ENCODE measurements at regions not wholly inside any gene's neighbourhood (a gene's known extent, or its start where the extent isn't known, plus 50 kb on each side); places are given as distances from the start of the nearest gene placed in this dataset.
A peak's percentile ranks its signal among the peaks of the same experiment; 100 is the strongest.
"Not testable (repeated sequence)": the region's sequence is repeated elsewhere in the genome, so short reads cannot be mapped to it uniquely, and the experiment has no call there.

DNA sequence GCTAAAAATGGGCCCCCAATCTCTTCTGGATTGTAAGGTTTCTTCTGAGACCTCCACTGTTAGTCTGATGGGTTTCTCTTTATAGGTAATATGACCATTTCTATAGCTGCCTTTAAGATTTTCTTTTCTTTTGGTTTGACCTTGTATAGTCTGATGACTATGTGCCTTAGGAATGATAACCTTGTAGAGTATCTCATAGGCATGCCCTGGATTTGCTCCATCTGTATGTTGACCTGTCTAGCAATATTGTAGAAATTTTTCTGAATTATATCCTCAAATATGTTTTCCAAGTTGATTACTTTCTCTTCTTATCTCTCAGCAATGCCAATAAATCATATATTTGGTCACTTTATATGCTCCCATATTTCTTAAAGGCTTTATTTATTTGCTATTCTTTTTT lies 1403.8 kb upstream of the GOT2 start:
- DNase-seq (ENCODE audit: low spot score): no peak

DNA sequence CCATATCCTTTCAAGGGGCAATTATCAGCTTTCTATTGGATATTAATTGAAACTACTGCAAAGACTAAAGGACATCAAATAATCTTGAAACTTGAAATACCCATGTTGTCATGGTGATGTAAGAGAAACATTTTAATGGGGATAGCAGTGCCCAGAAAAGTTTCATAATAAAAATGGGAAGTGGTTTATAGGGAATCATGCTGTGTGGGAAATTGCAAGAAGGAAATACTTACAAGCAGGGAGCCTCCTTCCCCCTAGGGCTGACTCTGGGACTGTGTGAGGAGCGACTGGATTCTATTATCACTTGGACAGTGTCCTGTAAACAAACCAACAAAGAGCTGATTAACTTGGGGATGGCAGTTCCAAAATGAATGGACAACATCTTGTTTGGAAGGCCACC lies 1393.1 kb upstream of the GOT2 start:
- DNase-seq (ENCODE audit: low spot score): no peak

DNA sequence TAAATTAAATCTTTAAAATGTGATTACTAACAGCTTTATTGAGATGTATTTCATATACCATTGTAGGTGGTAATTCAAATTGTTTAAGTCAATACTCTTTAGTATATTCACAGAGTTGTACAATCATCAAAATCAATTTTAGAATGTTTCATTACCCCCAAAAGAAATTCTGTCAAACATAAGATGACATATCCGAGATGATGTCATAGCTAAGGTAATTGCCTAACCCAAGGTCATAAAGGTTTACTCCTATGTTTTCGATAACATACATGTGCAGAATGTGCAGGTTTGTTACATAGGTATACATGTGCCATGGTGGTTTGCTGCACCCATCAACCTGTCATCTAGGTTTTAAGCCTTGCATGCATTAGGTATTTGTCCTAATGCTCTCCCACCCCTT lies 1392.0 kb upstream of the GOT2 start:
- DNase-seq (ENCODE audit: low spot score): not testable (repeated sequence)

DNA sequence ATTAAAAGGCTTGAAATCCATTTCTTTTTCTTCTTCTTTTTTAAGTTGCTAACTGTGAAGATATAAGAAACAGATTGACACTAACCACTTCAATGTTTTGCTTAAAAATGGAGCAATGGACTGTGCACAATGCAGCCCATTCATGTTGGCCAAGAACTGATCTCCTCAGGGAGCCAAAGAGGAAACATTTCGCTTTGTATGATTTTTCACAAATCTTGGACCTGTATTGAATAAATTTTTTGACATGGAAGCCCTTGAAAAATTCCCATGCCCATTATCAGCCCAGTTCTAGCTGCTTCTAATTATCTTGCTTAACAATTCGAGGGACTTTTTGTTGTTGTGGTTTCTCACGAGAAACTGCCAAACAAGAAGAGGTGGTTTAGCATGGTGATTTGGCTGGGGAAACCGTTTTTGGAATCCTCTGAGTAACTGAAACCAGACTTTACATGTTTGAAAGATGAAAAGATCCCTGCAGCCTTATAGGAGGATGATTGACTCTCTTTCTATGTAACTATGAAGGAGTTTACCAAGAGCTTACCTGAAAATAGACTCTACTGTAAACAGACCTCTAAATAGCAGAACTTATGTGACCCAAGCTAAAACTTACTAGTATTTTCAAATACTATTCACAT lies 1389.4 kb upstream of the GOT2 start:
- DNase-seq (ENCODE audit: low spot score): no peak

DNA sequence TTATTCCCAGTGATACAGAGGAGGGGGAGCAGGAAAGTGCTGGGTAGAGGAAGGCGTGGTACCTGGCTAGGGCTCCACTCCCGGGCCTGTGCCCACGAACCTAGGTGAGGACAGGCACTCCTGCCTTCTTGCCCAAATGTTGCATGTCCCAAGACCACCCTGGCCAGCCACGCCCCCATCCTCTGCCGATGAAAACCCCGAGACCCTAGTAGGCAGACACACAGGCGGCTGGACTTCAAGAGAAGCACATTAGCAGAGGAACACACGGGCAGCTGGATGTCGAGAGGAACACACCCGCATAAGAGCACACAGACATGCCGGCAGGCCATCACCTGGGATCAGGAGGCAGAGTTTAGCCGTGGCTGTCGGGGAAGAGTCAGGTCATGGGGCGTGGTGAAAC lies 1386.5 kb upstream of the GOT2 start:
- DNase-seq (ENCODE audit: low spot score): no peak

DNA sequence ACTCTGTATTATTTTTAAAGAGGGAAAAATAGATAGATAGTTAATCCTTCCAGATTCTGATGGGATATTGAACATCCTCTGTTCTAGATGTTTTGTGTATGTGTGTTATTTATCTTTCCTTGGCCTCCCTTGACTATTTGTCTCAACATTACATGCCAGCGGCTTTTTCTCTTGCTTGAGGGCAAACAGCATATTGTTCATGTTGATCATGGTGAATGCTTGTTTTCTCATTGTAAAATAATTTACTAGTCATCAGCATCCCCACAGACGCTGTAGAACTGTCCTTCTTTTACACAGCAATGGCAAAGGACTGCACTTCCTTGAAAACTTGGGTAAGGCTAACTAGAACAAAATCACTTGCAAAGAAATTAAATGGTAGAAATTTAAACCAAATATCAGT lies 1376.4 kb upstream of the GOT2 start:
- DNase-seq (ENCODE audit: low spot score): no peak

DNA sequence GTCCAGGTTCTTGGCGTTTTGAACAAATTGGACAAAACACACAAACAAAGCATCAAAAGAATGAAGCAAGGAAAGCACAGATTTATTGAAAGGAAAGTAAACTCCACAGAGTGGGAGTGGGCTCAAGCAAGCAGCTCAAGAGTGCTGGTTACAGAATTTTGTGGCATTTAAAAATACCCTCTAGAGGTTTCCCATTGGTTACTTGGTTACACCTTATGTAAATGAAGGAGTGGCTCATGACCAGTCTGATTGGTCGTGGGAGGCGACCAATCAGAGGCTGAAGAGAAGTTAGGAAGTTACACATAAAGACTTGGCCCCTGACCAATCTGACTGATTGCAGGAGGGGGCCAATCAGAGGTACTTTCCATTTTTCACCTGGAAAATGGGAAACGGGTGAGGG lies 1373.8 kb upstream of the GOT2 start:
- no peak for DNase-seq (ENCODE audit: low spot score)

DNA sequence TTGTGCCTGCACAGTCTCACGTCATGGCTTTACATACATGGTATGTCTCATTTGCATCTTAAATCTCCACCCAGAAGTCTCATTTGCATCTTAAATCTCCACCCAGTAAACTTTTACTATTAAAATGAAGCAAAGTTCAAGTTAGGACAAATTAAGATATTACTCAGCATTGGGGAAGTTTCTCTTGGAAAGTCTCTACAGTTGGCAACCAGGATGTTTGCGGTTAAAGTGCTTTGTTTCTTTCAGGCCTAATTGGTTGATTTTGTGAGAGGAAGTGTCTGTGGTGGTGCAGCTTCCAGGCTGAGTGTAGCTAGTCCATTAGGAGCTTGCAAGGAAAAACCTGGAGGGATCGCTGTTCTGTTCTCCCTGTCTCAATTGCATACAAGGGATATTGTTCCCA lies 1373.3 kb upstream of the GOT2 start:
- no peak for DNase-seq (ENCODE audit: low spot score)

DNA sequence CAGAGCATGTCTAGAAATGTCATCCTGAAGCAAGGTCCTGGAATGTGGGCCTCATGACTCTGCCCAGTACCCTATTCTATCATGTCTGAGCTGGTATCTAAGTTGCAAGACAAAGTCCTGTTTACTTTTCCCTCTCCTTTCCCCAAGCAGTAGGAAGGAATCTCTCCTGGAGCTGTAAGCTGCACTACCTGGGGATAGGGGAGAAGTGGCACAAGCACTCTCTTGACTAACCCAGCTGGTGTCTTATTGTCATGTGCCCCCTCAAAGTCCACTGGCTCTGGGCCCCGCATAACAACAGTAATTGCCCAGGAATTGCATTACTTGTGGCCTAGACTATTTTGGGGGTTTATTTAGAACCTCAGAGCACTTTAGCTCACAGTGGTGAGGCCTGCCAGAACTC lies 1366.3 kb upstream of the GOT2 start:
- DNase-seq (ENCODE audit: low spot score): no peak

DNA sequence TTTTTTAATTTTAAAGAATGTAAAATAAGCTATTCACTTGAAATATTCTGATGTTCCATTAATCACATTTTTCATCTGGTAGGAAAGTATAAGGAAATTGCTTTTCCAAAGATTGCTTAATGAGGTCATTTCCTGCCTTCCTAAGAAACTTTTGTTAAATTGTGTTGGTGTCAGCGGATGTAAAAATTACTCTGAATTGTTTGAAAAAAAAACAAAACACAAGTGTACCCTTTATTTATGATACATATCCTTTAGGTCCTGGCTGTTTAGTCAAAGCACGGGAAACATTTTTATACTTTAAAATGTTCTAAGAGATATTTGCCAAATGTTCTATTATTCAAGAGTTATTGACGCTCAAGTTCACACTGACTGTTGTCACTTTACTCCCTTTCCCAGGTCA lies 1357.4 kb upstream of the GOT2 start:
- no peak for DNase-seq (ENCODE audit: low spot score)

DNA sequence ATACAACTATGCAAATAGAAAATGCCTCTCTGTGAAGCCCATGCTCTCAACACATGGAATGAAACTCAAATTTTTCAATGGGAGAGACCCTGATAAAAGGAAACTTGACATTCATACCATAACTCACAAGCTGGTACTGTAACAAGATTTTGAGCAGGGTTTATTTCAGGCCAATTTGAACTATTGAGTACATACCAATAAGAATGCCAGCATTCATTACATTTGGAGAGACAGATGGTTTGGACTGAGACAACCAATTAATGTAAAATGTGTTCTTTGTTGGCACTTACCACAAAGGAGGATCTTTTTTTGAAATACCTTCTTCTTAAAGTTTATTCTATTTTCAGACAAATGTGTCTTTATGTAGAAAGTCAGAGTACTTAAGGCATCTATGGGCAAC lies 1357.0 kb upstream of the GOT2 start:
- DNase-seq (ENCODE audit: low spot score): no peak

DNA sequence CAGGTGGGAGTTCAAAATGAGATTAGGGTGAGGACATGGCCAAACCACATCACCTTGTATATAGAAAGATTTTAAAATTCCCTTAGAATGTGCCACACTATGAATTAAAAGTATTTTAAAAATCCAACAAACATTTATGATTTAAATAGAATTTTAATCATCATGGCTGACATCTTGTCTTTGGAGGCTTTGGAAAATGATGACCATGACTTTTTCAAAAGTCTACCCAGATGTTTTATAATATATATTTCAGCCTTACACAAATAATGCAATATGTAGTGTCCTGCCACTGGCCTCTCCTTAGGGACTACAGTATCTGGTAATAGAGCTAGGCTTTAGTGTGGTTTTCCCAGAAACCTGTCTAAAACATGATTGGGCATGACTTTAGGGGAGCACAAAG lies 1353.4 kb upstream of the GOT2 start:
- DNase-seq (ENCODE audit: low spot score): no peak

DNA sequence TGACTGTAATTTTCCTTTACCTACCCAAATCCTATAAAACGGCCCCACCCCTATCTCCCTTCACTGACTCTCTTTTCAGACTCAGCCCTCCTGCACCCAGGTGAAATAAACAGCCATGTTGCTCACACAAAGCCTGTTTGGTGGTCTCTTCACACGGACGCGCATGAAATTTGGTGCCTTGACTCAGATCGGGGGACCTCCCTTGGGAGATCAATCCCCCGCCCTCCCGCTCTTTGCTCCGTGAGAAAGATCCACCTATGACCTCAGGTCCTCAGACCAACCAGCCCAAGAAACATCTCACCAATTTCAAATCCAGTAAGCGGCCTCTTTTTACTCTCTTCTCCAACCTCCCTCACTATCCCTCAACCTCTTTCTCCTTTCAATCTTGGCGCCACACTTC lies 1344.7 kb upstream of the GOT2 start:
- not testable (repeated sequence) for DNase-seq (ENCODE audit: low spot score)

DNA sequence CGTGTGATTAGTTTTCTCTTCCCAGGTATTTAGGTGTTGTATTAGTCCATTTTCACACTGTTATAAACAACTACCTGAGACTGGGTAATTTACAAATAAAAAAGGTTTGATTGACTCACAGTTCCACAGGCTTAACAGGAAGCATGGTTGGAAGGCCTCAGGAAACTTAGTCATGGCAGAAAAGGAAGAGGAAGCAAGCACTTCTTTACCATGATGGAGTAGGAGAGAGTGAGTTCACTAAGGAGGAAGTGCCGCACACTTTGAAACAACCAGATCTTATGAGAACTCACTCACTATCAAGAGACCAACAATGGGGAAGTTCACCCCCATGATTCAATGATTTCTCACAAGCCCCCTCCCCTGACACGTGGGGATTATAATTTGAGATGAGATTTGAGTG lies 1343.7 kb upstream of the GOT2 start:
- DNase-seq (ENCODE audit: low spot score): no peak

DNA sequence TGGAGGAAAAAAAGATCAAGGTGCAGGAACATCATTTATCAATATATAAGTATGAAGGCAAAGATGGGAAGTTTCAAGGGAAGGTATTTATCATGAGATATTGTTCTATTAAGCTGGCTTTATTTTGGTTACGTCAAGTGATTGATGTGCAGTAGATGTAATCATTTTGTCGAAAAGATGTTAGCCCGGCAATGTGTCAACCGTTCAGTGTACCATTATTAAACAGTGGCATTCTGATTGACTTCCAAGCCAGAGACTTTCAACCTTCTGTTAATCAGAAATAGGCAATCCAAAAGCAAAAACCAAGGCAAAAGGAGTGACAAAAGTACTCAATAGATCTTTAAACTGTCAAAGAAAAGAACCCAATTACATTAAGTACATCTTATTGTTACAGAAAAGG lies 1340.3 kb upstream of the GOT2 start:
- DNase-seq (ENCODE audit: low spot score): no peak

DNA sequence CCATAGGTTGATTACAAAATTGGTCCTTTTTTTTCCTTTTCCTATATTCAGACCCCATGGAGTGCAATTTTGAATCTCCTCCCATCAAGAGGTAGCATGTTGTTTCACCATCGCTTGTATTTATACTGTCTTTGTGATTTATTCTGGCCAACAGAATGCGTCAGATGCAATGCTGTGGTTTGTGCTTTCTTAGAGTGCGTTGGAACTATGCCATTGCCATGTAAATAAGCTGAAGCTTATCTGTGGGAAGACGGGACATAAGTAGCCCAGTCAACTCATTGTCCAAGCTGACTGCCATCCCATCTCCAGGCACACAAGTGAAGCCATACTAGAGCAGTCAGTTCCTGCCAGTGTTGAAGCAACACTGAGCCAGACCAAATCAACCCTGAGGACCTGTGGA lies 1339.3 kb upstream of the GOT2 start:
- DNase-seq (ENCODE audit: low spot score): no peak

DNA sequence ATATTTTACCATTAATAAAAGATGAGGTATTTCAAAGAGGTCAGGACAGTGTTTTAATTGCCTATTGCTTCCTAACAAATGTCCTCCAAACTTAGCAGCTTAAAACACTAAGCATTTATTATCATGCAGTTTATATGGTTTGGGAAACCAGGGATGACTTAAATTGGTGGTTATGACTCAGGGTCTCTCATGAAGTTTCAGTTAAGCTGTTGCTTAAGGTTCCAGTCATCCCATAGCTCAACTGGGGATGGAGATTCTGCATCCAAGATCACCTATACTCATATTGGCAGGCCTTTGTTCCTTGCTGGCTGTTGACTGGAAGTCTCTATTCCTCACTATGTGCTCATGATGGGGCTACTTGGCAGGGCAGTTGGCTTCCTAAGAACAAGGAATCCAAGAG lies 1329.9 kb upstream of the GOT2 start:
- DNase-seq (ENCODE audit: low spot score): no peak

DNA sequence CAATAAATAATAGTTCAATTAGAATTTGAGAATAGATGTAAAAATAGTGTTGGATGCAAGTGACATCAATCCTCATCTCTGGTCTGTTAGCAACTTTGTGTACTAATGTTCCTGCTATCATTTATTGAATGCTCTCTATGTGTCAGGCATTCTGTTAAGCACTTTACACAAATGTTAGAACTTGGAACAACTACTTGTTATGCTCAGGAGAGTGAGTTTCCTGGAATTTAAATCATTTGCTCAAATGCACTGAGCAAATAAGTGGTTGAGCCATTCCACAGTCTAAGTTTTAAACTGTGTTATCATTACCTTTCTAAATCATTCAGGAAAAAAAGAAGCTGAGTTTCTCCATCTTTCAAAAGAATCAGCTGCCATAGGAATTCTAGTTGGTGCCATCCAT lies 1327.3 kb upstream of the GOT2 start:
- DNase-seq (ENCODE audit: low spot score): no peak

DNA sequence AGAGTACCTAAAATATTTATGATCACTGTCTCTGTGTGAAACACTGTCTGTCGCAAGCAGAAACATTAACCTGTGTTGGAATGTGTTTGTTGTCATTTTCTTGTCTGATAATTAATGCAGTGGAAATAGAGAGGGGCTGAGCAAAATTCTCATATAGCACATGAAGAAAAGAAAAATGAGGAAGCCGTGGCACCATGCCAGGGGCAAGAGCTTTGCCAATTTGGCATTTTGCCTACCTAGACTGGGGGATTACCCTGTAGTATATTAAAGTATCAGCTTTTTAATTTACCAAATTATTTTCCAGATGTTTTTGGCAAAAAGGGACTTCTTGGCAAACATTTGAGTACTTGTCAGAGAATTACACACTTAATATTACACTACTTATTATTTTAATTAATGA lies 1326.6 kb upstream of the GOT2 start:
- peak; percentile 18 for DNase-seq (ENCODE audit: low spot score)

DNA sequence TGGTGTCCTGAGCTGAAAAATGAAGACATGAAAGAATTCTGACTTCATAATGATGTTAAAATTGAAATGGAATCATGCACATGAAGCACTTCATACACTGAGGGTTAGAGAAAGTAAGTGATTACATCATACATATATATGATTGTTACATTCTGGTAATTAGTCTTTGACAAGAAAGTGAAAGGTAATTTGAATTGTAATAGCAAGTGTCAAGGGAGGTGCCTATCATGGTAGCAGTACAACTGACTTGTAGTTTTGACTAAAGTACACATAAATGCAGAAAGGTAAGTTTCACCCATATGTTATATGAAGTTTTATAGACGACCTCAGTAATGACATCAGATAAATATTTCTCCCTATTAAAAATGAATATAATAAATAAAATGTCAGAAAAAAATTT lies 1325.0 kb upstream of the GOT2 start:
- no peak for DNase-seq (ENCODE audit: low spot score)

DNA sequence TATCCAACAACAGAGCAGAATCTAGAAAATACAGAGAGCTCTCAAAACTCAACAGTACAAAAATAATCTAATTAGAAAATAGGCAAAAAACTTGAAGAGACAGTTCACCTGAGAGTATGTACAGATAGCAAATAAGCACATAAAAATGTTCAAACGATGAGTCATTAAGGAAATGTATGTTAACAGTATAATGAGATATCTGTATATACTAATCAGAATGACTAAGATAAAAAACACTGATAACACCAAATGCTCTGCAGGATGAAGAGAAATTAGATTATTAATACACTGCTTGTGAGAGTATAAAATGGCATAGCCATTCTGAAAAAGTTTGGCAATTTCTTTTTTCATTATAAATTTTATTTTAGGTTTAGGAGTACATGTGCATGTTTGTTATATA lies 1307.6 kb upstream of the GOT2 start:
- DNase-seq (ENCODE audit: low spot score): no peak

DNA sequence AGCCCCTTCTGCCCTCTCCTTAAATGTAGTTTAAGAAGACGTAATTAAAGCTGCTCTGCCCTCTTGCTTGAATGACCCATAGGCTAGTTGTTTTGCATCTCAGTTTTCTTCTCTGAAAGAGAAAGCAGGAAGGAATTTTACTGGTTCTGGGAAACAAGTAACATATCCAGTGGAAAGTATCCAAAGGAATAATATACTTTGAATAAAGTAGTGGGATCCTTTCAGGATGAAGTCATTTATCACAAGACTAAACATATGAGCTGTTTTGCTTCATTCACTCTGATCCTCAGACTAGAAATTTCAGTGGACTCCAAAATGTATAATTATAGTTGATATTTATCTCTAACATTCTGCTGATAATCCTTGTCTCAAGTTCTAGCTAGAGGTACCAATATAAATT lies 1297.6 kb upstream of the GOT2 start:
- DNase-seq (ENCODE audit: low spot score): no peak

DNA sequence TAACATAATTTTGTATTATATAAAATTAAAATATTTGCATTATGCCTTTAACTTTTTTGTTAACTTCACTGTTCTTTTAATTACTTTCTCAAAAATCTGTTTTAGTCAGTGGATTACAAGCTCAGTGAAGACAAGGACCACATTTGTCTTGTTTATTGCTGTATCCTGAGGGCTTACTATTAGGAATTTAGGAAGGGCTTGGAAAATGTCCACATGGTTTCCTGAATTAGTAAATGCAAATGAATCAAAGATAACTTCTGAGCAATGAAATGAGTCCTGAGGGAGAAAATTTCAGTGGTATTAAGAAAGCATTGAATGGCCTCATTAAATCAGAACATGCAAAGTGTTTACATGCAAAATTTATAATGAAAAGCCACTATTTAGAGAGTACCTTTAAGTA lies 1293.2 kb upstream of the GOT2 start:
- no peak for DNase-seq (ENCODE audit: low spot score)

DNA sequence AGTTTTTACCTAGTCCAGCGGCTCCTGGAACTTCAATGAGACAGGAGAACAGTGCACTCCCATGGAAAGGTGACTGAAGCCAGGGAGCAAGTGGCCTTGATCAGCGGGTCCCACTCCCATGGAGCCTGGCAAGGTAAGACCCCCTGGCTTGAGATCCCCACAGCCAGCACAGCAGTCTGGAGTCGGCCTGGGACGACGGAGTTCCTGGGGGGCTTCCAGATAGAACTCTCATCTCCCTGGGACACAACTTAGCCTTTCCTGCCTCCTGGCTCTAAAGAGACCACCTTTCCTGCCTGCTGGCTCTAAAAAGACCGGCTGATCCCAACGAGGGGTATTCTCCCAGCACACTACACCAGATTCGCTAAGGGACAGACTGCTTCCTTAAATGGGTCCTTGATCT lies 1279.0 kb upstream of the GOT2 start:
- DNase-seq (ENCODE audit: low spot score): no peak

DNA sequence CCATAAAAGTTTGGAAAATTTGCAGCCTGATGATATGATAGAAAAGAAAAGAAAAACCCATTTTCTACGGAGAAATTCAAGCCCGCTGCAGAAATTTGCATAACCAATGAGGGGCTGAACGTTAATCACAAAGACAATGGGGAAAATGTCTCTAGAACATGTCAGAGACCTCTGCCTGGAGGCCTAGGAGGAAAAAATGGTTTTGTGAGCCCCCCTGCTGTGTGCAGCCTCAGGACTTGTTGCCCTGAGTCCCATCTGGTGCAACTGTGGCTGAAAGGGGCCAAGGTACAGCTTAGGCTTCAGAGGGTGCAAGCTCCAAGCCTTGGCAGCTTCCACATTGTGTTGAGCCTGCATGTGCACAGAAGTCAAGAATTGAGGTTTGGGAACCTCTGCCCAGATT lies 1267.4 kb upstream of the GOT2 start:
- DNase-seq (ENCODE audit: low spot score): no peak

Measured in D341Med (cell line).